NCI-H2227 (cell line): ENCODE measurements at regions not wholly inside any gene's neighbourhood (a gene's known extent, or its start where the extent isn't known, plus 50 kb on each side); places are given as distances from the start of the nearest gene placed in this dataset.

Source experiments
- DNase-seq: peaks from one replicate; lab custom pipeline; 2025; ENCODE audit not compliant: unreplicated experiment; lab: John Stamatoyannopoulos, UW

GRCh38 chr4:3685081-3685645 is 81.0 kb upstream of the ADRA2C start:
- DNase-seq: no peak

- no peak for DNase-seq
These were observed 81.6 kb upstream of the ADRA2C start for GRCh38 chr4:3684546-3684945.

- DNase-seq: no peak
These were observed 82.3 kb upstream of the ADRA2C start for GRCh38 chr4:3683744-3684421.

- DNase-seq: no peak
These were observed 83.0 kb upstream of the ADRA2C start for GRCh38 chr4:3683077-3683743.

GRCh38 chr4:3682236-3683076 is 83.7 kb upstream of the ADRA2C start:
- DNase-seq: no peak

- DNase-seq: no peak
These were observed 85.0 kb upstream of the ADRA2C start for GRCh38 chr4:3681191-3681590.

GRCh38 chr4:3680656-3681055 is 85.5 kb upstream of the ADRA2C start:
- no peak for DNase-seq

- DNase-seq: no peak
These were observed 86.3 kb upstream of the ADRA2C start for GRCh38 chr4:3679851-3680311.

- no peak for DNase-seq
These were observed 86.9 kb upstream of the ADRA2C start for GRCh38 chr4:3679071-3679825.

- DNase-seq: no peak
These were observed 88.5 kb upstream of the ADRA2C start for GRCh38 chr4:3677748-3678070.

- no peak for DNase-seq
These were observed 89.1 kb upstream of the ADRA2C start for GRCh38 chr4:3676907-3677747.

GRCh38 chr4:3676196-3676595 is 90.0 kb upstream of the ADRA2C start:
- no peak for DNase-seq

- DNase-seq: no peak
These were observed 90.7 kb upstream of the ADRA2C start for GRCh38 chr4:3675251-3676115.

- DNase-seq: no peak
These were observed 91.7 kb upstream of the ADRA2C start for GRCh38 chr4:3674479-3674851.

GRCh38 chr4:3673716-3674478 is 92.3 kb upstream of the ADRA2C start:
- DNase-seq: no peak

- DNase-seq: no peak
These were observed 93.0 kb upstream of the ADRA2C start for GRCh38 chr4:3673176-3673575.

GRCh38 chr4:3672465-3672831 is 93.7 kb upstream of the ADRA2C start:
- no peak for DNase-seq
